ENCODE measurements at regions not wholly inside any gene's neighbourhood (a gene's known extent, or its start where the extent isn't known, plus 50 kb on each side); places are given as distances from the start of the nearest gene placed in this dataset.

GRCh38 chr14:34345718-34346465, 116.1 kb downstream of the SPTSSA start:
- DNase-seq (ENCODE audit: extremely low read depth in 1 of 4, low spot score in 3 of 4) (no peak), FAIRE-seq (no peak), ATAC-seq (no peak)
- no TSS peak for BruUV-seq (replicated peaks)
- Histone ChIP-seq H3K4me3 (no peak overlapping the region), H3K27me3 (ENCODE audit: control insufficient read depth in 2 of 2, insufficient read depth in 2 of 2, low read length in 2 of 2) (no peaks in the 10 kb centered on the region), H3K9ac (ENCODE audit: insufficient read depth in 1 of 2, low read depth in 2 of 2, low read length in 2 of 2) (no peak overlapping the region), H3K9me1 (ENCODE audit: control insufficient read depth, insufficient read depth, low read length) (no peaks in the 10 kb centered on the region), H3K36me3 (ENCODE audit: control insufficient read depth, insufficient read depth, low read length) (no peaks in the 10 kb centered on the region), H4K20me1 (replicated peaks; ENCODE audit: control insufficient read depth, insufficient read depth, low read length) (no peaks in the 10 kb centered on the region), H3K4me2 (ENCODE audit: insufficient read depth, low read length) (no peak overlapping the region), H3K9me3 (replicated peaks; ENCODE audit: control insufficient read depth, insufficient read depth, low read depth, low read length) (no peaks in the 10 kb centered on the region), H3K27ac (ENCODE audit: extremely low read depth, low read depth, low read length) (no peak overlapping the region), H3K79me2 (ENCODE audit: control insufficient read depth, insufficient read depth, low read length) (no peaks in the 10 kb centered on the region), H2AFZ (ENCODE audit: low read depth, low read length) (no peak overlapping the region), H3K4me1 (replicated peaks in 1 of 2; ENCODE audit: control insufficient read depth in 2 of 2, insufficient read depth in 2 of 2, low read length in 2 of 2) (no peaks in the 10 kb centered on the region)
- WGBS (ENCODE audit: insufficient coverage, low coverage, missing lambda C conversion rate), result 54% methylated on average over 15 of the region's 26 CpGs
- intact Hi-C loops (cut with micrococcal nuclease) (no loop called here), in situ Hi-C loops (cut with MboI) (loop anchor here (25.0 kb wide), 1 partner anchor 1066 kb away; the partner anchor contains the start of gene NFKBIA)
- no peak for TF ChIP-seq PKNOX1 (IDR thresholded peaks at IDR 0.05)
- no peak for TF ChIP-seq TEAD2 (tag; IDR thresholded peaks at IDR 0.05)
- no peak for TF ChIP-seq ATF1 (CRISPR knock-in tag; IDR thresholded peaks at IDR 0.05)
- TF ChIP-seq ATF1 (tag; IDR thresholded peaks at IDR 0.05), result no peak
- TF ChIP-seq NFIX (CRISPR knock-in tag; IDR thresholded peaks at IDR 0.05; ENCODE audit: low read depth), result no peak
- CTCF ChIA-PET (ENCODE audit: low intra/inter-chr PET ratio), result no interaction called here
- POLR2A ChIA-PET, result no interaction called here

Data from K562 (cell line).